Medulla oblongata (tissue), 1 donor: ENCODE measurements at regions not wholly inside any gene's neighbourhood (a gene's known extent, or its start where the extent isn't known, plus 50 kb on each side); places are given as distances from the start of the nearest gene placed in this dataset.
A peak's percentile ranks its signal among the peaks of the same experiment; 100 is the strongest.
"Not testable (repeated sequence)": the region's sequence is repeated elsewhere in the genome, so short reads cannot be mapped to it uniquely, and the experiment has no call there.

Experiments used
- DNase-seq: peaks from one replicate; pipeline ENCODE4 v3.0.0-alpha.2; 2015; ENCODE audit errors: extremely low spot score

GRCh38 chr1:146715054-146715453 is 223.1 kb upstream of the NBPF12 start:
- not testable (repeated sequence) for DNase-seq

GRCh38 chr1:146710838-146711521 is 227.1 kb upstream of the NBPF12 start:
- peak; percentile 2 for DNase-seq

- not testable (repeated sequence) for DNase-seq
These were observed 228.8 kb upstream of the NBPF12 start for GRCh38 chr1:146709302-146709701.

GRCh38 chr1:146704162-146704724 is 233.9 kb upstream of the NBPF12 start:
- DNase-seq: not testable (repeated sequence)

GRCh38 chr1:146701320-146701719 is 236.8 kb upstream of the NBPF12 start:
- not testable (repeated sequence) for DNase-seq

- DNase-seq: not testable (repeated sequence)
These were observed 242.7 kb upstream of the NBPF12 start for GRCh38 chr1:146695388-146695787.

- DNase-seq: not testable (repeated sequence)
These were observed 246.3 kb upstream of the NBPF12 start for GRCh38 chr1:146691798-146692197.

- not testable (repeated sequence) for DNase-seq
These were observed 249.2 kb upstream of the NBPF12 start for GRCh38 chr1:146688893-146689292.

- not testable (repeated sequence) for DNase-seq
These were observed 251.3 kb upstream of the NBPF12 start for GRCh38 chr1:146686777-146687366.

- DNase-seq: not testable (repeated sequence)
These were observed 255.0 kb upstream of the NBPF12 start for GRCh38 chr1:146683126-146683429.

GRCh38 chr1:146682227-146683125 is 255.6 kb upstream of the NBPF12 start:
- not testable (repeated sequence) for DNase-seq

GRCh38 chr1:146673729-146674299 is 264.3 kb upstream of the NBPF12 start:
- DNase-seq: not testable (repeated sequence)

GRCh38 chr1:146672608-146673007 is 265.5 kb upstream of the NBPF12 start:
- DNase-seq: not testable (repeated sequence)

GRCh38 chr1:146671588-146671987 is 266.5 kb upstream of the NBPF12 start:
- not testable (repeated sequence) for DNase-seq

GRCh38 chr1:146670832-146671566 is 267.1 kb upstream of the NBPF12 start:
- not testable (repeated sequence) for DNase-seq

GRCh38 chr1:146666275-146666674 is 271.8 kb upstream of the NBPF12 start:
- DNase-seq: not testable (repeated sequence)

- DNase-seq: not testable (repeated sequence)
These were observed 277.9 kb upstream of the NBPF12 start for GRCh38 chr1:146660242-146660641.

GRCh38 chr1:146656356-146657060 is 281.6 kb upstream of the NBPF12 start:
- not testable (repeated sequence) for DNase-seq

- DNase-seq: not testable (repeated sequence)
These were observed 283.4 kb upstream of the NBPF12 start for GRCh38 chr1:146654763-146655162.

GRCh38 chr1:146645978-146646604 is 292.0 kb upstream of the NBPF12 start:
- not testable (repeated sequence) for DNase-seq
